Neural cell (in vitro differentiated cells): ENCODE measurements at regions not wholly inside any gene's neighbourhood (a gene's known extent, or its start where the extent isn't known, plus 50 kb on each side); places are given as distances from the start of the nearest gene placed in this dataset.

Source experiments
- CTCF ChIP-seq: fragments of 450-650 bp; IDR thresholded peaks from 2 replicates; pipeline ENCODE4 v1.5.1; 2014; ENCODE audit warnings: antibody characterized with exemption, mild to moderate bottlenecking, moderate library complexity; ENCODE audit not compliant: poor library complexity, severe bottlenecking
- EP300 ChIP-seq: fragments of 450-650 bp; conservative IDR thresholded peaks from 2 replicates; pipeline ENCODE4 v1.6.1; 2014; ENCODE audit warnings: antibody characterized with exemption, mild to moderate bottlenecking, moderate library complexity; ENCODE audit not compliant: poor library complexity, severe bottlenecking
- MXI1 ChIP-seq: fragments of 450-650 bp; conservative IDR thresholded peaks from 2 replicates; pipeline ENCODE4 v1.6.1; 2014; ENCODE audit warnings: antibody characterized with exemption, mild to moderate bottlenecking; ENCODE audit not compliant: poor library complexity, severe bottlenecking
- POLR2AphosphoS5 ChIP-seq: IDR thresholded peaks from 2 replicates; pipeline ENCODE4 v1.6.1; 2012
- RAD21 ChIP-seq: fragments of 450-650 bp; conservative IDR thresholded peaks from 2 replicates; pipeline ENCODE4 v1.6.1; 2014; ENCODE audit warnings: antibody characterized with exemption, mild to moderate bottlenecking, moderate library complexity
- REST ChIP-seq: IDR thresholded peaks from 2 replicates; pipeline ENCODE4 v1.6.1; 2012; ENCODE audit warnings: borderline replicate concordance
- SMC3 ChIP-seq: fragments of 450-650 bp; conservative IDR thresholded peaks from 2 replicates; pipeline ENCODE4 v1.6.1; 2014; ENCODE audit warnings: antibody characterized with exemption, mild to moderate bottlenecking, moderate library complexity; ENCODE audit not compliant: poor library complexity

GRCh38 chr2:21944536-21944935, 820.8 kb downstream of the TDRD15 start:
- TF ChIP-seq POLR2AphosphoS5 = peak; percentile 95
- peak; percentile 49 for TF ChIP-seq RAD21
- TF ChIP-seq CTCF = no peak
- peak; percentile 55 for TF ChIP-seq SMC3
- TF ChIP-seq REST = no peak
- peak; percentile 95 for TF ChIP-seq EP300
- TF ChIP-seq MXI1 = peak; percentile 48
